Thyroid gland (tissue), 4 donors: ENCODE measurements at regions not wholly inside any gene's neighbourhood (a gene's known extent, or its start where the extent isn't known, plus 50 kb on each side); places are given as distances from the start of the nearest gene placed in this dataset.
"Not testable (repeated sequence)": the region's sequence is repeated elsewhere in the genome, so short reads cannot be mapped to it uniquely, and the experiment has no call there.

Experiments
- DNase-seq, 2 donors: peaks; one replicate each; pipeline ENCODE4 v3.0.0-alpha.2; 2019
- H3K27ac ChIP-seq, 3 donors: fragments of 200-600 bp; sonication (generic); 1 replicate in 2 of 3; 2 replicates in 1 of 3; pipeline ENCODE4 v1.5.1; 2016 to 2019; ENCODE audit warnings: mild to moderate bottlenecking in 1 of 3, moderate library complexity in 1 of 3
- H3K27me3 ChIP-seq: fragments of 200-600 bp; sonication (generic); one replicate; pipeline ENCODE4 v1.5.1; 2019
- H3K36me3 ChIP-seq, 2 donors: fragments of 200-600 bp; sonication (generic); one replicate each; pipeline ENCODE4 v1.5.1; 2016 to 2019
- H3K4me1 ChIP-seq, 2 donors: fragments of 200-600 bp; sonication (generic); one replicate each; pipeline ENCODE4 v1.5.1; 2017 to 2019
- H3K4me3 ChIP-seq, 3 donors: fragments of 200-600 bp; sonication (generic); replicated peaks in 1 of 3; 1 replicate in 2 of 3; 2 replicates in 1 of 3; pipeline ENCODE4 v1.5.1; 2016; ENCODE audit warnings: mild to moderate bottlenecking in 1 of 3
- H3K9me3 ChIP-seq: fragments of 200-600 bp; sonication (generic); one replicate; pipeline ENCODE4 v1.5.1; 2017
- CTCF ChIP-seq, 6 experiments: fragments of 200-600 bp in 3 of 6; fragments of 450-650 bp in 3 of 6; sonication (generic) in 3 of 6; IDR thresholded peaks; one replicate each; pipeline ENCODE4 v1.5.1; 2016 to 2019; ENCODE audit warnings: antibody characterized with exemption in 6 of 6, mild to moderate bottlenecking in 2 of 6, inconsistent platforms in 1 of 6, moderate library complexity in 1 of 6
- POLR2A ChIP-seq, 2 donors: fragments of 450-650 bp; IDR thresholded peaks; one replicate each; pipeline ENCODE4 v1.6.1; 2017; ENCODE audit warnings: antibody characterized with exemption in 2 of 2, mild to moderate bottlenecking in 2 of 2, moderate library complexity in 1 of 2
- WGBS, 2 donors: methylation state at CpG; one replicate each; pipeline ENCODE4 v1.1.5; 2017; 5-methylcytosine and 5-hydroxymethylcytosine counted together
- intact Hi-C: fragments of 100-400 bp; cut with DNase I; formaldehyde crosslinking; loops from one replicate; pipeline ENCODE4 v1.15.1; 2023

GRCh38 chr2:47721296-47721695 is 61.6 kb upstream of the MSH6 start:
- TF ChIP-seq CTCF (IDR thresholded peaks at IDR 0.05), result no peak
- no peak for TF ChIP-seq POLR2A (IDR thresholded peaks at IDR 0.05)
- Histone ChIP-seq H3K36me3 (no peaks in the 10 kb centered on the region), H3K4me3 (no peak overlapping the region), H3K27me3 (no peaks in the 10 kb centered on the region), H3K27ac (no peak overlapping the region), H3K9me3 (no peaks in the 10 kb centered on the region), H3K4me1 (no peaks in the 10 kb centered on the region)
- intact Hi-C loops, result no loop called here
- 95 to 97% methylated on average over 8 of the region's 8 CpGs for WGBS, 2 donors
- DNase-seq, result no peak

GRCh38 chr2:47720559-47720958 is 62.4 kb upstream of the MSH6 start:
- Histone ChIP-seq H3K4me3 (no peak overlapping the region), H3K27ac (no peak overlapping the region), H3K36me3 (no peaks in the 10 kb centered on the region), H3K27me3 (no peaks in the 10 kb centered on the region), H3K9me3 (no peaks in the 10 kb centered on the region), H3K4me1 (no peaks in the 10 kb centered on the region)
- 3 to 22% methylated on average over 2 of the region's 2 CpGs for WGBS, 2 donors
- TF ChIP-seq CTCF (IDR thresholded peaks at IDR 0.05) (no peak), POLR2A (IDR thresholded peaks at IDR 0.05) (no peak)
- intact Hi-C loops, result no loop called here
- DNase-seq, result no peak

GRCh38 chr2:47720036-47720435 is 62.9 kb upstream of the MSH6 start:
- 66 to 73% methylated on average over 3 of the region's 3 CpGs for WGBS, 2 donors

GRCh38 chr2:47719099-47719498 is 63.8 kb upstream of the MSH6 start:
- Histone ChIP-seq H3K27ac (no peak overlapping the region), H3K4me3 (no peak overlapping the region), H3K27me3 (no peaks in the 10 kb centered on the region), H3K4me1 (no peaks in the 10 kb centered on the region), H3K36me3 (no peaks in the 10 kb centered on the region), H3K9me3 (no peaks in the 10 kb centered on the region)
- 85 to 90% methylated on average over 4 of the region's 4 CpGs for WGBS, 2 donors
- no peak for DNase-seq
- intact Hi-C loops, result no loop called here
- no peak for TF ChIP-seq CTCF (IDR thresholded peaks at IDR 0.05)
- no peak for TF ChIP-seq POLR2A (IDR thresholded peaks at IDR 0.05)

More at GRCh38 chr2:47720036-47720435, 62.9 kb upstream of the MSH6 start:
- Histone ChIP-seq H3K36me3 (no peaks in the 10 kb centered on the region), H3K4me3 (no peak overlapping the region), H3K27me3 (no peaks in the 10 kb centered on the region), H3K4me1 (no peaks in the 10 kb centered on the region), H3K9me3 (no peaks in the 10 kb centered on the region), H3K27ac (no peak overlapping the region)
- DNase-seq, result no peak
- TF ChIP-seq CTCF (IDR thresholded peaks at IDR 0.05) (no peak), POLR2A (IDR thresholded peaks at IDR 0.05) (no peak)
- intact Hi-C loops, result no loop called here

- H3K9me3 ChIP-seq, DNase-seq, H3K4me3 ChIP-seq, intact Hi-C loops, H3K36me3 ChIP-seq, H3K27me3 ChIP-seq, H3K4me1 ChIP-seq, H3K27ac ChIP-seq: not testable (repeated sequence)
- 81 to 91% methylated on average over 7 of the region's 7 CpGs for WGBS, 2 donors
Observed at GRCh38 chr2:47716307-47716706, 66.6 kb upstream of the MSH6 start.

- Histone ChIP-seq H3K27ac (no peak overlapping the region), H3K4me1 (no peaks in the 10 kb centered on the region), H3K4me3 (no peak overlapping the region), H3K9me3 (no peaks in the 10 kb centered on the region), H3K27me3 (no peaks in the 10 kb centered on the region), H3K36me3 (no peaks in the 10 kb centered on the region)
- TF ChIP-seq CTCF (IDR thresholded peaks at IDR 0.05), result no peak
- TF ChIP-seq POLR2A (IDR thresholded peaks at IDR 0.05), result no peak
- 85 to 96% methylated on average over 7 of the region's 7 CpGs for WGBS, 2 donors
- intact Hi-C loops, result no loop called here
- no peak for DNase-seq
Observed at GRCh38 chr2:47715552-47715951, 67.4 kb upstream of the MSH6 start.
